DOHH2 (cell line): ENCODE measurements at regions not wholly inside any gene's neighbourhood (a gene's known extent, or its start where the extent isn't known, plus 50 kb on each side); places are given as distances from the start of the nearest gene placed in this dataset.

Experiments used
- H3F3A ChIP-seq: fragments of 200-600 bp; sonication (generic), shearing (Covaris generic); 2 replicates; pipeline ENCODE4 v1.6.0; 2016; ENCODE audit warnings: antibody characterized with exemption, mild to moderate bottlenecking; ENCODE audit not compliant: control insufficient read depth, insufficient read depth
- H3K27ac ChIP-seq: fragments of 200-600 bp; sonication (generic); 2 replicates; pipeline ENCODE4 v1.5.1; 2014; ENCODE audit warnings: low read depth, mild to moderate bottlenecking, low read length, moderate library complexity
- H3K27me3 ChIP-seq: fragments of 200-600 bp; sonication (generic); 2 replicates; pipeline ENCODE4 v1.6.1; 2014; ENCODE audit warnings: mild to moderate bottlenecking, low read length, mixed read lengths; ENCODE audit not compliant: control insufficient read depth
- H3K36me3 ChIP-seq: fragments of 200-600 bp; sonication (generic); 2 replicates; pipeline ENCODE4 v1.6.1; 2014; ENCODE audit warnings: mild to moderate bottlenecking, low read length, moderate library complexity, mixed read lengths; ENCODE audit not compliant: control insufficient read depth
- H3K4me1 ChIP-seq: fragments of 200-600 bp; sonication (generic); 2 replicates; pipeline ENCODE4 v1.6.1; 2014; ENCODE audit warnings: mild to moderate bottlenecking, low read length, mixed read lengths; ENCODE audit not compliant: control insufficient read depth
- H3K4me2 ChIP-seq: fragments of 200-600 bp; sonication (generic); 2 replicates; pipeline ENCODE4 v1.6.0; 2014; ENCODE audit warnings: mild to moderate bottlenecking, low read length, moderate library complexity
- H3K4me3 ChIP-seq: fragments of 200-600 bp; sonication (generic); 2 replicates; pipeline ENCODE4 v1.5.1; 2014; ENCODE audit warnings: mild to moderate bottlenecking, low read length, mixed read lengths
- H3K79me2 ChIP-seq: fragments of 200-600 bp; sonication (generic); 2 replicates; pipeline ENCODE4 v1.6.1; 2014; ENCODE audit warnings: mild to moderate bottlenecking, low read length, mixed read lengths; ENCODE audit not compliant: control insufficient read depth
- H3K9me2 ChIP-seq: fragments of 200-600 bp; sonication (generic); replicated peaks from 2 replicates; pipeline ENCODE4 v1.6.1; 2014; ENCODE audit warnings: mild to moderate bottlenecking, low read length, mixed read lengths; ENCODE audit not compliant: control insufficient read depth
- H3K9me3 ChIP-seq: fragments of 200-600 bp; sonication (generic); 2 replicates; pipeline ENCODE4 v1.6.1; 2014; ENCODE audit warnings: antibody characterized with exemption, low read length, mixed read lengths; ENCODE audit not compliant: control insufficient read depth, insufficient read depth
- H4K20me1 ChIP-seq: fragments of 200-600 bp; sonication (generic); 2 replicates; pipeline ENCODE4 v1.6.0; 2014; ENCODE audit warnings: low read depth, mild to moderate bottlenecking, antibody characterized with exemption, low read length, moderate library complexity; ENCODE audit not compliant: control insufficient read depth, insufficient read depth
- EZH2phosphoT487 ChIP-seq: fragments of 200-600 bp; sonication (generic); IDR thresholded peaks from 2 replicates; pipeline ENCODE4 v1.6.1; 2017; ENCODE audit warnings: borderline replicate concordance, mild to moderate bottlenecking, antibody characterized with exemption, low read length, moderate library complexity, mixed read lengths
- TF ChIP-seq, protein P1 (sequence below): fragments of 200-600 bp; sonication (generic); IDR thresholded peaks from one replicate; pipeline ENCODE4 v1.5.1; 2014; ENCODE audit warnings: antibody characterized with exemption, mild to moderate bottlenecking, low read depth, low read length; ENCODE audit not compliant: poor library complexity, severe bottlenecking

DNA sequence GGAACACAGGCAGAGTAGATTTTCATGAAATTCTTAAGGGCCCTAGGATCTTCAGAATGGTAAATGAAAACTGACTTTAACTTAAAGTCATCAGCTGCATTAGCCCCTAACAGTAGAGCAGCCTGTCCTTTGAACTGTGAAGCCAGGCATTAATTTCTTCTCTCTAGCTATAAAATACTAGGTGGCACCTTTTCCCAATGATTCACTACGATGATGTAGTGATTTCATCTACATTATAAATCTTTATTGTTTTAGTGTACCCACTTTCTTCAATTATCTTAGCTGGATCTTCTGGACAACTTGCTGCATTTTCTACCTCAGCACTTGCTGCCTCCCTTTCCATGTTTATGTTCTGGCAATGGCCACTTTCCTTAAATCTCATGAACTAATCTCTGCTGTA, 290.5 kb downstream of the NOL4 start:
- H3K9me2 ChIP-seq = no peaks in the 10 kb centered on the region
- H3K36me3 ChIP-seq = no peaks in the 10 kb centered on the region
- H4K20me1 ChIP-seq = no peaks in the 10 kb centered on the region
- no peak overlapping the region for H3K4me2 ChIP-seq
- H3K4me1 ChIP-seq = no peaks in the 10 kb centered on the region
- no peaks in the 10 kb centered on the region for H3K27me3 ChIP-seq
- H3F3A ChIP-seq = no peaks in the 10 kb centered on the region
- H3K79me2 ChIP-seq = no peaks in the 10 kb centered on the region
- no peak overlapping the region for H3K4me3 ChIP-seq
- H3K27ac ChIP-seq = no peak overlapping the region
- no peak for TF ChIP-seq EZH2phosphoT487
- TF ChIP-seq, protein P1, sequence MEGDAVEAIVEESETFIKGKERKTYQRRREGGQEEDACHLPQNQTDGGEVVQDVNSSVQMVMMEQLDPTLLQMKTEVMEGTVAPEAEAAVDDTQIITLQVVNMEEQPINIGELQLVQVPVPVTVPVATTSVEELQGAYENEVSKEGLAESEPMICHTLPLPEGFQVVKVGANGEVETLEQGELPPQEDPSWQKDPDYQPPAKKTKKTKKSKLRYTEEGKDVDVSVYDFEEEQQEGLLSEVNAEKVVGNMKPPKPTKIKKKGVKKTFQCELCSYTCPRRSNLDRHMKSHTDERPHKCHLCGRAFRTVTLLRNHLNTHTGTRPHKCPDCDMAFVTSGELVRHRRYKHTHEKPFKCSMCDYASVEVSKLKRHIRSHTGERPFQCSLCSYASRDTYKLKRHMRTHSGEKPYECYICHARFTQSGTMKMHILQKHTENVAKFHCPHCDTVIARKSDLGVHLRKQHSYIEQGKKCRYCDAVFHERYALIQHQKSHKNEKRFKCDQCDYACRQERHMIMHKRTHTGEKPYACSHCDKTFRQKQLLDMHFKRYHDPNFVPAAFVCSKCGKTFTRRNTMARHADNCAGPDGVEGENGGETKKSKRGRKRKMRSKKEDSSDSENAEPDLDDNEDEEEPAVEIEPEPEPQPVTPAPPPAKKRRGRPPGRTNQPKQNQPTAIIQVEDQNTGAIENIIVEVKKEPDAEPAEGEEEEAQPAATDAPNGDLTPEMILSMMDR = no peak
- H3K9me3 ChIP-seq = peaks cover 3% of the 10 kb centered on the region; the same call in 1 of the 2 replicates

DNA sequence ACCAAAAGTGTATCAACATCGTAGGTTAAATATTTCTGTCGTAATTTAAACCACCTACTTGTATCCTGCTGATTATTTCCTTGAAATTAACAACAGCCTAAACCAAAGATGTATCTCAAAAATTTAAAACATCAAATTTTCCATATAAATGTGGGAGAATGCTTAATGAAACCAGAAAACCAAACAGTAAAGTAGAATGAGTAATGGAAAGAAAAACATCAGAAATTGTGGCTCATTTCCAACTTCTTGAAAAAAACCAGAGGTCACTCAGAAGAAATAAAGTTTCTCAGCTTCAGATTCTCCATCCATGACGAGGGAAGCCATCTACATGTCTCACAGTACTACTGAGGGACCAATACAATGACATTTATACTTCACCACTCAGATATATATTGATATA, 296.5 kb downstream of the NOL4 start:
- Histone ChIP-seq H3K9me3 (no peaks in the 10 kb centered on the region), H3K79me2 (no peaks in the 10 kb centered on the region), H3F3A (no peaks in the 10 kb centered on the region), H3K4me3 (no peak overlapping the region), H3K9me2 (no peaks in the 10 kb centered on the region), H3K36me3 (no peaks in the 10 kb centered on the region), H3K27me3 (no peaks in the 10 kb centered on the region), H3K27ac (no peak overlapping the region), H3K4me2 (no peak overlapping the region), H3K4me1 (no peaks in the 10 kb centered on the region), H4K20me1 (no peaks in the 10 kb centered on the region)
- TF ChIP-seq, protein P1 = no peak
- TF ChIP-seq EZH2phosphoT487 = no peak

DNA sequence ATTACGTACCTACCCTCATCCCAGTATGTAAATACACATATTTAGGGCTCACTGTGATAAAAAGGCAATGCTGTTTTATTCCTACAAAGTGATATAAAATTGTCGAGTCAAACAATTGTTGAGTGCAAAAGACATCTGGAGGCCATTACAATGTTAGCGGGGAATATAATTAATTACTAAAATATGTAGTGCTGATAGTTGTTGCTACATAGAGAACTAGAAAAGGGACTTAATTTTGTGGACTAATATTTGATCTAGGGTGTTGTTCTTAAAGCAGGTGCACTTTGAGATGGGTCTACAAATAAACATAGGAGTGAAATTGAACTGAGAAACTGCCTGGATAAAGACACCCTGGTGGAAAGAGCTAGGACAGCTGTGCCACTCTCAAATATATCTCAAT, 300.1 kb downstream of the NOL4 start:
- Histone ChIP-seq H3K9me3 (no peaks in the 10 kb centered on the region), H4K20me1 (no peaks in the 10 kb centered on the region), H3K4me2 (no peak overlapping the region), H3K27me3 (no peaks in the 10 kb centered on the region), H3K27ac (no peak overlapping the region), H3F3A (no peaks in the 10 kb centered on the region), H3K79me2 (no peaks in the 10 kb centered on the region), H3K4me3 (no peak overlapping the region), H3K4me1 (peaks cover 2% of the 10 kb centered on the region), H3K9me2 (no peaks in the 10 kb centered on the region), H3K36me3 (no peaks in the 10 kb centered on the region)
- TF ChIP-seq, protein P1 = no peak
- no peak for TF ChIP-seq EZH2phosphoT487

DNA sequence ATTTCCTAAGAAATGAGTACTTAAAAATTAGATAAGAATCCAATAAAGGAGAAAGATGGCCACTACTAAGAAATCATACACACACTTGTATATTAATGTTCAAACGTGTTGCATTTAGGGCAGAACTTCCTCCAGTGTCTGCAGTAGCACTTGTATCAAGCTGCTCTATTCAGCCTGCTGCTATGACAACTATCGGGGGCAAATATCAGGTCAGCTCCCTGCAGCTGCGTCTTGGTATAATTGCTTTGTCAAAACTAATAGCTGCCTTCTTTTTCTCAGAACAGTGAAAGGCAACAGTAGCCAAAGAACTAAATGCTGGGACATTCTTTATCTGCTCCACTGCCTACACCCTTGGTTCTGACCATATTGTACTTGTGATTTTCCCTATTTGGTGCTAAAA, 300.7 kb downstream of the NOL4 start:
- H3K79me2 ChIP-seq = no peaks in the 10 kb centered on the region
- H3K4me3 ChIP-seq = no peak overlapping the region
- no peaks in the 10 kb centered on the region for H3K9me3 ChIP-seq
- no peaks in the 10 kb centered on the region for H3F3A ChIP-seq
- TF ChIP-seq, protein P1 = no peak
- TF ChIP-seq EZH2phosphoT487 = no peak
- no peaks in the 10 kb centered on the region for H3K36me3 ChIP-seq
- H3K9me2 ChIP-seq = no peaks in the 10 kb centered on the region
- H3K27ac ChIP-seq = no peak overlapping the region
- no peaks in the 10 kb centered on the region for H4K20me1 ChIP-seq
- H3K4me2 ChIP-seq = no peak overlapping the region
- H3K27me3 ChIP-seq = no peaks in the 10 kb centered on the region
- H3K4me1 ChIP-seq = peaks cover 8% of the 10 kb centered on the region
